Skin epidermis (tissue), 12 donors: ENCODE measurements at regions not wholly inside any gene's neighbourhood (a gene's known extent, or its start where the extent isn't known, plus 50 kb on each side); places are given as distances from the start of the nearest gene placed in this dataset.
A peak's percentile ranks its signal among the peaks of the same experiment; 100 is the strongest.

Experiments used
- H3K27ac ChIP-seq, 21 experiments: fragments of 200-600 bp; sonication (generic) in 11 of 21; one replicate each; pipeline ENCODE4 v1.5.0; 2020; ENCODE audit warnings: mild to moderate bottlenecking in 3 of 21, inconsistent platforms in 2 of 21, moderate library complexity in 2 of 21
- H3K4me3 ChIP-seq, 7 experiments: fragments of 200-600 bp; sonication (generic) in 2 of 7; one replicate each; pipeline ENCODE4 v1.5.0; 2020; ENCODE audit warnings: inconsistent platforms in 2 of 7, mild to moderate bottlenecking in 2 of 7, moderate library complexity in 1 of 7

DNA sequence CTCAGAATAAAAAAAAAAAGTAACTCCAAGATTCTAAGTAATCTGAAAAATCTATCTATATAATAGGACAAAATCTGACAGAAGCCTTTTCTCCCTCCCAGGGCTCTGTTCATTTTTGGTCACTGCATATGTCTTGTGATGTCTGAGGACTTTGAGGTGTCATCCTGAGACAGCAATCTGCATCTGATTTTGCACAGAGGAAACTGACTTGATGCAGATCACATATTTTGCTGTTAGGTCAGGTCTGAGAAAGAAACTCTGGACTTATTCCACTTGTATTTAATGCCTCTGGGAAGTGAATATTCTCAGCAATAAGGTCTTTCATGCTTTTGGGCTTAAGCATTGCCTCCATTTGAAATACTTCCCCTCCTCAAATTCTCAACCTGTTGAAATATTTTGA is 295.2 kb upstream of the THBS1 start:
- Histone ChIP-seq H3K27ac (no peak overlapping the region), H3K4me3 (no peak overlapping the region)

DNA sequence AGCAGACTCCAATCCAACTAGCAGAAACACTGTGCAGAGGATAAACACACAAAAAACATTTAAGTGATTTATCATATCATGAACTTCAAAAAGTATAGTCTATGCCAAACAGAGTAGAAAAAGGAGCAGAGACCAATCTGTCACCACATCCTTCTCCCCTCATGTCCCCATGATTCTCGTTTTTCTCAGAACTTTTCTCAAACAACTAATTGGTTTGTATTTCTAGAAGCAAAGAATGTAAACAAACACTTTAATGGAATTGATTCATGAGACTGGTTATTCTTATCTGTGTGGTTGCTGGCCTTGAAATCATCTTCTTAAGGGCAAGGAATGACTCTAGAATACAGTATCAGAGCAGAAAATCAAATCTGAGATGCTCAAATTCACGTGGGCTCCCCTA is 294.2 kb upstream of the THBS1 start:
- Histone ChIP-seq H3K4me3 (no peak overlapping the region), H3K27ac (no peak overlapping the region)

DNA sequence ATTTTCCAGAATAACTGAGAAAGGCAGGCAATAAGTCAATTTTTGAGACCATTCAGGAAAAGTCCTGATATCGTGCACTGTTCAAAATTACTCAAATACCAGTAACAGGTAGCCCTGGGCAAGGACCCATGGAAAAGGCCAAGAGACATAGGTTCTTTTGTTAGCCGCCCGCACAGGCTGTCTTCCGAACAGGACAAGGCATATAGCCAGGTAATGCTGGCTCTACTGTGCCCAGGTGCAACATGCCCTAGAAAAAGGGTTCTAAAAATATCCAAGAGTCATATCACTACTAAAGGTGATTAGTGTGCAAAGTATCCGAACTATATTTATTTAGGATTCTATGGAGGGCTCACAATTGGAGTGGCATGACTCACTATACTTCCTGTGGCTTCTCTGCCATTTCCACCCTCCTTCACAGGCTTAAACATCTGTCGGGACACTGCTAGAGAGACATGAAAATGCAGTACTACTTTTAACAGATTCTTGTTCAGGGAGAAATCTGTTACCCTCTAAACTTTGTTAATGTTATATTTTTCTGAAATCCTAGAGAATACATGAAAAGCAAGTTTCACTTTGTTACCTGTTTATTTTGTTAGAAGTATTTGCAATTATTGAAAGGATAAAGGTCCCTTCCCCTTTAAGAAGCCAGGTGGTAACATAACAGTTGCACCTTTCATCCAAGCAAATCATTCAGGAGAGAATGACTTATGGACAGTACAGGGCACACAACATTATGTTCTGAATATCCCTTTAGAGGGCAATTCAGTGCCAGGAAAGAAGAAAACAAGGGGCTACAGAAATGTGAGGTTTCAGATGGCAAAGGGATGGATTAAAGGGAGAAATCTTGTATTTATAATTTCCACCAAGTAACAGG is 293.3 kb upstream of the THBS1 start:
- Histone ChIP-seq H3K27ac (no peak overlapping the region), H3K4me3 (no peak overlapping the region)

DNA sequence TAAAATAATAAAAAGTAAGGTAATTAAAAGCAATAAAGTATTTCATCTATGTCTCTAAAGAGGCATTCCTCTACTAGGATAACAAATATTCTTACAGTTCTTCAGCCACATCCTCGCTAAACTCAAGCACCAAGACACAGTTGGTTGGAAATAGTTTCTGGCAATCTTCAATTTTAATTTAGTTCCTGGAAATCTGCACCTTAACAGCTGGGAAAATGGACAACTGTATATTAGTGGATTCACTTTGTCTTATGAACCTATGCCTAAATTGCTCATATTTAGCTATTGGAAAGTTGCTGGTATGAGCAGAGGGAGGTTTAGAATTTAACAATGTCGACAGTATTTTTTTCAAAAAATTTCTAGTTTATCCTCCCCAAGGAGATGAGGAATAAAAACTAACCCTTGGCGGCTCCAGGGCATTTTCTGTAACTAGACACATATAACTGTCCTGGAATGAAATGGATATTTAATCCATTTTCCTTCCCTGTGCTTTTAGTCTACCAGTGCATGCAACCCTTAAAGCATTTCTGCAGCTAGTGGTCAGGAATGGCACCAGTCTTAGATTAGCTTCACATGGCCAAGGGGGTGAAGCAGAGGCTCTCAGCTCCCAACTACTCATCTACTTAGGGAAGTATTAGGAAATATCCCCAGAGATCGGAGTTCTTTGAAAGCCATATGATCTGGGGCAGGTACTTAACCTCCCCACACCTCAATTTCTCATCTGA is 290.0 kb upstream of the THBS1 start:
- no peak overlapping the region for H3K4me3 ChIP-seq
- no peak overlapping the region for H3K27ac ChIP-seq

DNA sequence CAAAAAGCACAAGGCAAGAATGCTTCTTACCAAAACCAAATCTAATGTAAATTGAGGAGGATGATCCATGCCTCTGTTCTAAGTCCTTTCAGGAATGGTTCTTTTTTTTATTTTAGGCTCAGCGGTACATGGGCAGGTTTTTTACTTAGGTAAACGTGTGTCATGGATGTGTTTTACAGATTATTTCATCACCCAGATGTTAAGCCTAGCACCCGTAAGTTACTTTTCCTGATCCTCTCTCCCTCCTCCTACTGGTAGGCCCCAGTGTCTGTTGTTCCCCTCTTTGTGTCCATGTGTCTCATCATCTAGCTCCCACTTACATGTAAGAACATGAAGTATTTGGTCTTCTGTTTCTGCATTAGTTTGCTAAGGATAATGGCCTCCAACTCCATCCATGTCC is 289.2 kb upstream of the THBS1 start:
- Histone ChIP-seq H3K4me3 (no peak overlapping the region), H3K27ac (no peak overlapping the region)

DNA sequence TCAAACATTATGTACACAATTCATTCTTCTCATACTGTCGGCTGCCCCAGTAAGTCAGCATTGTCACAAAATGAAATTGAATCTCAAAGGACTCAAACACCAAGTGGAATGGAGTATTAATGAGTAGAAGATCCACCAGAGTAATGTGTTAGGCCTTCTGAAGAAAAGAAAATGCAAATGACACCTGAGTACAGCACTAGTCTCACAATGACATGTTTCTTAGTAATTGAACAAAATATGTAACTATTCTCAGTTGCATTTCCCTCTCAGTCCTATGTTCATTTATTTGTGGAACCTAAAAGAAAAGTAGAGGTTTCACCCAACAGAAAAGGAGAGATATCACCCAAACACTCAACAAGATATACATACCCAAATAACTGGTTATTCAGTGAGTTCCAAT is 283.9 kb upstream of the THBS1 start:
- Histone ChIP-seq H3K27ac (no peak overlapping the region), H3K4me3 (no peak overlapping the region)

DNA sequence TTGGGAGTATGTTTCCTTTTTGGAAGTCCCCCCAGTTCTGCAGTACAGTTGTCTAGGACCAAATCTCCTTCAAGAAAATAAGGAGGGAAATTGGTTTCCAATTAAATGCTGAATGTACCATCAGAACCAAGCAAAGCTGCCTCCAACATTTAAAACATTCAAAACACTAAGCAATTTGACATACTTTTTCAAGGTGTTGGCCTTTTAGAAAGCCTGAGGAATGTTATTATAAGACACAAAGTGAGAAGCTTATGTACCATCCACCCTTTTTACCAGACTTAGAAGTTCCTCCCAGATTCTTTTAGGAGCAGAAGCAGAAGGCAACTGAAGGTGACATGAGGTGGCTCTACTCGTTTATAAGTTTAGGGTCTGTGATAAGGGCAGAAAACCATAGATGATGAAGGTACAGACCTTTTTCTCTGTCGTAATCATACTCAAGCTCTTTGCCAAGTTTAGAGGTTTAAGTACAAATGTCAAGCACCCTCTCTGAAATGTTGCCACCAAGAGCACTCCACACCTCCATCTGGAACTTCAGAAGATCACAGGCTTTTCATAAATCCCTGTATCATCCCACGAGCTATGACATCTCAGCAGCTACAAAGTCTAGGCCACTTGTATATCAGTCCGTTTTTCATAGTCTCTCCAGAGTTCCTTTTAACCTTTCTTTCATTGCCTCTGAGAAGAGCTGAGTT is 282.5 kb upstream of the THBS1 start:
- H3K4me3 ChIP-seq: no peak overlapping the region

DNA sequence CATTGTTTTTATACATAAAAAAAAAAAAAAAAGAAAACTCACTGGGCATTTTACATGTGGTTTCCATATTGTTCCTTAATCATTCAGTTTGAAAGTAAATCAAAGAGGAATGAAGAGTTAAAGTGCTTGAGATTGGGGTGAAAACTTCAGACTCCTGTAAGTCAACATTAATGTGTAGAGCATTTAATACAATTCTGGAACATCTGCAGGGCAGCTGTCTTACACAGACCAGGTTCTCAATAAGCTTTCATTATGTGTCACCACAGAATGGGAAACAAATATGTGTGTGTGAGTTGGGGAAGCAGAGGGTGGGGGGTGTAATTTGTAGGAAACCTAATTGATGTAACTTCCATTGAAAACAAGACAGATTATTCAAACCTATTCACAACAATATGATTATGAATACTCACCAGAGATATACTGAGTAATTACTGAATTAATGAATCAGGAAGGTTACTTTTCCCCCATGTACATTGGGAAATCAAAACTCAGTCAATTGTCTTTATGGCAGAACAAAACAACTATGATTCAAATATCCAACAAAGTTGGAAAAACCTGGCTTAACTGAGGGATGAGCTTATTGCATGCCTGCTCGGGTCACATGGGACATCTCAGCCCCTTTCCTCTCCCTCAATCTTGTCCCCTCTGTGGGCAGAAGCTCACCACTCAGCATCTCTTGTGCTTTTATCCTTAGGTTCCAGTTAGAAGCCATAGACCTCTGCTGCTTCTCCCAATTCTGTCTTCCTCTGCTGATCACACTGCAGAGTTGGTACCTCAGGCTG is 281.2 kb upstream of the THBS1 start:
- Histone ChIP-seq H3K27ac (peak overlapping the region in 3 of 21 experiments; percentile 16 to 18 (median 17)), H3K4me3 (no peak overlapping the region)

More for the DNA sequence above, 282.5 kb upstream of the THBS1 start:
- H3K27ac ChIP-seq: no peak overlapping the region

DNA sequence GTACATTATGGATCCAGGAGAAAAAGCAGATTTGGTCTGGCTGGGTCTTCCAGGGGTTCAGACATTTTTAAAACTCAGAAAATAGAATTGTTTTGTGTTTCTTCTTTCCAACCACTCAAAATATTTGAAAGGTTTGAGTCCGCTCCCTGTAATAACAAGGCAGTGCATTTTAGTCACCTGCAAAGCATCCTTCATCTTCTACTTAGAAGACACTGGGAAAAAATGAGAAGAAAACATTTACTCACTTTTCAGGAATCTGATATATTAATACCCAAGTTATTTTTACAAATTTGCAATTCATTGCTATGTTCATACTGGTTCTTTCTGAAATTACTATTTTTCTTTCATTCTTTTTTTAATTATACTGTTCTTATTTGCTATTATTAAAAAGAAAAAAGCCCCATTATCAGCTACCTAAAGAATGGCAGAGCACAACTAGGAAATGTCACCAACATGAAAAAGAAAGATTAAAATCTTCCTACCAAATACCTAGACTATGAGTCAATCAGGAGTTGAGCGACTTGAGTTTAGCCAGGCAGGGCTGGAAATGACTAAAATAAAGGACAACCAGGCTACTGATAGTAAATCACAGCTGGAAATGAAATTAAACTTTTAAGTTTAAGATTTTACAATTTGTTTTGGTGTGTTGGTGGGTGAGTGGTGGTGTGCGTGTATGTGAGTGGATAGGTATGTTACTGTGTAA is 280.3 kb upstream of the THBS1 start:
- H3K27ac ChIP-seq: peak overlapping the region in 3 of 21 experiments; percentile 17 to 75 (median 18)
- H3K4me3 ChIP-seq: no peak overlapping the region

DNA sequence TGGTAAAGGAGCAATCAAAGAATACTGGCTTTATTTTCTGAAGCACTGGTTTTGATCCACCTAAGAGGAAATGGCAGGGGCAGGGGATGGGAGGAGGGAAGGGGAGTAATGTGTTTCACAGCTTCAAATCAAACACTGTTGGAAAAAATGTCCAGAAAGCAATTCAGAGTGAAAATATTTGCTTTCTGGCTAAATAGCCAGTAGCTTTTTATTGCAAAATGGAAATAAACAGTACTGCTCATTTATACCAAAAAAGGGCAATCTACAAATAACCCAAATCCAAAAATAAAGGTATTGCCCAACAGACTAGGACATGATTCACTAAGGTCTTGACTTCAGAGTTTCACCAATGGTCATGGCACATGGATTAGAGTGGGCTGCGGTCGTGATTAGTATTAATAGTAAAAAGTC is 279.3 kb upstream of the THBS1 start:
- H3K27ac ChIP-seq: peak overlapping the region in 3 of 21 experiments; percentile 31 to 75 (median 51)
- no peak overlapping the region for H3K4me3 ChIP-seq

DNA sequence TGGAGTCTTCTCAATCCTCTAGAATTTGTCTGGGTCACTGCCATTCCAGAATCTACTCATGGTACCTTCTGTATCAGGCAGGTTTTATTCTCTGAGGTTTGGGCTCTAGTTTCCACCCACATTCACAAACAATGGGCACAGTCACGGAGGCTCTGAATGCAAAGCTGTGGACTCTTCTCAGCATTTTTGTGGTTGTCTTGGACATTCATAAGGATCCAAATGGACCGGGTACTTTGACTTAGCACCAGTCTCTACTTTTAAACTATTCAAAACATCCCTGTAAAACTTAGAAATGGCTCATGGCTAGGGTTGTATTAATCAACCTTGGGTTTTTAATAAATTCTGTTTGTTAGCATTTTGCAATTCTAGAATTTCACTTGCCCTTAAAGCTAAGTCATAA is 277.9 kb upstream of the THBS1 start:
- Histone ChIP-seq H3K4me3 (no peak overlapping the region), H3K27ac (peak overlapping the region in 1 of 21 experiments; percentile 43)

DNA sequence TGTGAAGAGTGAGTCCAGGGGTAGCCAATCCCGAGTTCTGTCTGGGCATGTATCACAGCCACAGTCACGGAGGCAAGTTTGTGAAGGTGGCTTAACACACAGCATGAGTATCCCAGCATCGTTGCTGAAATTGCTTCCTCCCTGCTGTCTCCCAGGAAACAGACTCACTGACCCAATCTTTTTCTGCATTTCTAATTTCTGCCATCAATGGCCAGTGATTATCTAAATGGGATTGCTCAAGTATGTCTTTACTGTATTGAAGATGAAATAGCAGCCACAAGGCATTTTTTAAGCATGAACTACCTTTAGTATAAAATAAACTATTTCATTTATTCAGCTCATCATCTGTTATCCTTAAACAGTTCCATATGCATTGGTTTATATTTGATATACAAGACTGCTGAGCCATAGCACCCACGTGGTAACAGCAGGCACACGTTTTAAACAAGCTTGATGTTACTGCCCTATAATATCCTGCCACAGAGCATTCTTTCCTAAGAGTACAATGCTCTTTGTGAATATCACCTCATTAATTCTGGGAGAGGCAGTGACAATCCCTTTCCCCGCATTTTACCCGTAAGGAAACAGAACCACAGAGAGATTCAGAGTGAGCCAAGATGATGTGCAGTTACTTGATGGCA is 276.6 kb upstream of the THBS1 start:
- Histone ChIP-seq H3K27ac (peak overlapping the region in 1 of 21 experiments; percentile 30), H3K4me3 (no peak overlapping the region)

DNA sequence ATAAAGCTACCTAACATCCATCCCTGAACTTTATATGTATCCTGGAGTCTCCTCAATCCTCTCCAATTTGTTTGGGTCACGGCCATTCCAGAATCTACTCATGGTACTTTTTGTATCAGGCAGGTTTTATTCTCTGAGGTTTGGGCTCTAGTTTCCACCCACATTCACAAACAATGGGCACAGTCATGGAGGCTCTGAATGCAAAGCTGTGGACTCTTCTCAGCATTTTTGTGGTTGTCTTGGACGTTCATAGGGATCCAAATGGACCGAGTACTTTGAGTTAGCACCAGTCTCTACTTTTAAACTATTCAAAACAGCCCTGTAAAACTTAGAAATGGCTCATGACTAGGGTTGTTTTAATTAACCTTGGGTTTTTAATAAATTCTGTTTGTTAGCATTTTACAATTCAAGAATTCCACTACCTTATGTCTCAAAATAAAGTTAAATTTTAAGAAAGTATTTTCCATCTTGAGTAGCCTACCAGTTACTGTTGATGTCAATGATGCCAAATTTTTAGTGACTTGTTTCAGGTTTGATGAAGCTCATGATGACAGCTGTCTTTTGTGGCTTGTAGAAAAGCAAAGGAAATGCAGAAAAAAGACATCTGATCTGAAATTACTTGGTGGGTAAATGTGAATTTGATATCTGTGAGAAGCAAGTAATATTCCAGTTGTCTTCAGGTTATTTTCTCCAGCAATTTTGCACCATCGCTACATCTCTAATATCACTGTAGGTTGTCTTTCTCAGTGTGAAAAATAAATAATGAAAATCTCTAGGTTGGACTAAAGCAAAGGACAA is 275.7 kb upstream of the THBS1 start:
- Histone ChIP-seq H3K4me3 (no peak overlapping the region), H3K27ac (peak overlapping the region in 2 of 21 experiments; percentile 13 to 30)

DNA sequence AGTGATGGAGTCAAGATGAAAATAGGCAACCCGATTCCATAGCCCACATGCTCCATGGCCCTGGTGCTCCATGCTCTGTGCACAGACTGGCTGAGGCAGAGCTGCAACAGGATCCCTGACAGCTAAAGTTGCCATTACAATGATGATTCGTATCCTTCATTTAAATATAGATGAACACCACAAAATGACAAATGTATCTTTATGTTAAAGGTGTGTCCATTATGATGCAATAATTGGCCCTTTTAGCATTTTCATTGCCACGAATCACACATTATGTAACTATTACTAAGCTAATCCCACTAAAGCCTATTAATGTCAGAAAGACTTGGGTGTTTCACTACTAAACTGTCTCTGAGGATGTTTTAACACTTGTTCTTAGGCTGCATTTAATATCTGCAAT is 270.2 kb upstream of the THBS1 start:
- H3K27ac ChIP-seq: no peak overlapping the region
- no peak overlapping the region for H3K4me3 ChIP-seq

DNA sequence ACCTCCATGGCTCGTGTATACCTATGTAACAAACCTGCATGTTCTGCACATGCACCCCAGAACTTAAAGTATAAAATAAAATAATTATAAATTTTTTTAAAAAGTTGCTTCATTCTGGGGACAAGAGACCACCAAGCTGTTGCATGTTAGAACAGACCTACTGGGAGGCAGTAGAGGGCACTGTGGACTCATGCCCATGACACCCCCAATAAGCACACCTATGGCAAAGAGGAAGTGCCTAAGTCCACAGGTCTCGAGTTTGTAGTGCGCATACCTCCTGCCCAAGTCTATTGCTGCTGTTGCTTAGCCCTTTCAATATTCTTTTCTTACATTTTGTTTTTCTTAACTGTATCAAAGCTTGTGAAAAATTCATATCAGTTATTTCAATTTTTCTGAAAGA is 267.9 kb upstream of the THBS1 start:
- H3K27ac ChIP-seq: no peak overlapping the region
- H3K4me3 ChIP-seq: no peak overlapping the region

DNA sequence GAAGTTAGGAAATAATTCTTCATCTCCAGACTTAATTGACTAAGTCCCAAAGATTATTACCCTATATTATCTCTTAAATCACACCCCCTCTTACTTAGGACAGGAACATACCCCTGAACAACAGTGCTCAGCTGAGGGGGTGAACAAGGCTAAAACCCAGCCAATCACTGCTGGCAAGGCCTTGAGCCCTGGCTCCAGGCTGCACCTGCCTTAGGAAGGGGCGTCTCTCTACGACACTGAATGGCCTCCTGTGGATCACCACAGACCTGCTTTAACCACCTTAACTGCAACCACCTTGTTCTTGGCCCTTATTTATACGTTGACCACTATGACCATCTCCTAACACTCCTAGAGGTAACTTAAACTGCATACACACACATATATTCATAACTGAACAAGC is 267.4 kb upstream of the THBS1 start:
- H3K27ac ChIP-seq: no peak overlapping the region
- no peak overlapping the region for H3K4me3 ChIP-seq

DNA sequence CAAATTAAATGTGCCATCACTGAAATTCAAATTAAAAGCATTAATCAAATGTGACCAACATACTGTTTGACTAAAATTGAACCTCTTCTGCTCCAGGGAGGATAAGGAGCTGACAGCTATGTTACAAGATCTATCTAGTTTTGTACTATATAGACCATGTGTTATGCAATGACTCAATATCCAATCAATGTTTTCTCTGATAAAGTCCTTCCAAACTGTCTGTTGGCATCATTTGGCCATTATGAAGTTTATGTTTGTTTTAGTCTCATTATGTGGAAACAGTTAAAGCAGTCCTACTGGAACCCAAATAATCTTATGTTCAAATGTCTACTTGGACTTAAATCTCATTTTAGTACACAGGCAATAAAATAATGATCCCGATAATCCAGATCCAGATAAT is 267.0 kb upstream of the THBS1 start:
- H3K4me3 ChIP-seq: no peak overlapping the region
- H3K27ac ChIP-seq: no peak overlapping the region
